NCI-H524 treated with DMSO at 0.1 percent for 48 hours (cell line): ENCODE measurements at regions not wholly inside any gene's neighbourhood (a gene's known extent, or its start where the extent isn't known, plus 50 kb on each side); places are given as distances from the start of the nearest gene placed in this dataset.
"Not testable (repeated sequence)": the region's sequence is repeated elsewhere in the genome, so short reads cannot be mapped to it uniquely, and the experiment has no call there.

Experiments used
- DNase-seq: peaks from one replicate; lab custom pipeline; 2025; lab: John Stamatoyannopoulos, UW

DNA sequence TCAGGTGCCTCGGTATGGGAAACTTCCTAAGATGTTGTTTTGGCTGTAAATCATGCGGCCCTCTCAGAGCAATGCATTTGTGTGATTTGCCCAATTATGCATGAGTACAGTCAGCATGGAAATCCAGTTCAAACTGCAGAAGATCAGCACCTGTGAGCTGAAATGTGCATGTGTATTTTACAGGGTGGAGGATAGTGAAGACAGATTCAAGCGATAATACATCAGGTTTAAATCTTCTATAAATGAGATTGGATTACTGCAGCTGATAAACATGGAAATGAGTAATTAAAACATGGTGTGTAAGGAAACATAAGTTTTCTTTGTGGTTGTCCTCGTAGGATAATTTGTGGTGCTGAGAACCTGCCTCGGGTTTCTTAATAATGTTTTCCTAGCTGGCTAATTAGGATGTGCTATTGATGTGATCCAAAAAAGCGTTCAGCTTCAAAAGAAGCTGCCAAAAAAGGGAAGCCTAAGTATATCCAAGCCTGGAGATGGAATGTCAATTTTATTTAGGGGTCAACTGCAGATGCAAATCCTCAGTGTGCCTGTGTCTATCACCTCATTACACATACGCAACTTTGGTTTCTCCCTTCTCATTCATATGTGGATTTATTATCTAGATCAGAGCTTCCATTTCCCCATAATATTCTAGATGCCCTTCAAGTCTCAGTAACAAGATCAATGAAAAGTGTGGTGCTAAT is 117.1 kb upstream of the CCDC28A start:
- DNase-seq = no peak

GRCh38 chr6:138657065-138657425 is 116.5 kb upstream of the CCDC28A start:
- no peak for DNase-seq

DNA sequence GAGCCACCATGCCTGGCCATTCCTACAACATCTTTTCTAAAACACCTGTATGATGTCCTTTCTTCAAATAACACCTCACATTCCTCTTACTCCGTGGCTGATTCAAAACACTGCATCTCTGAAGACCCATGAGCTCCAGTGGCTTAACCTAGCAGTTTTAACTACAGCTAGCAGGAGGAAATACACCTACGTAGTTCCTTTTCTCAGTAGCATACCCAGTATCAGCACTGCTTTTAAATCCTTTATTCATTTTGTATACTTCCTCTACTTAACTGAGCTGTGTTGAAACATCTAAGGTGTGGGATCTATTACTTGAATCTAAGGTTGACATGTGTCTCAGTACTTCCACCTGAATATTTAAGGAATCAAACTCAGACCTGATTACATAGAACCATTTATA is 113.6 kb upstream of the CCDC28A start:
- DNase-seq = no peak

- no peak for DNase-seq
These were observed 111.1 kb upstream of the CCDC28A start for GRCh38 chr6:138662471-138662870.

DNA sequence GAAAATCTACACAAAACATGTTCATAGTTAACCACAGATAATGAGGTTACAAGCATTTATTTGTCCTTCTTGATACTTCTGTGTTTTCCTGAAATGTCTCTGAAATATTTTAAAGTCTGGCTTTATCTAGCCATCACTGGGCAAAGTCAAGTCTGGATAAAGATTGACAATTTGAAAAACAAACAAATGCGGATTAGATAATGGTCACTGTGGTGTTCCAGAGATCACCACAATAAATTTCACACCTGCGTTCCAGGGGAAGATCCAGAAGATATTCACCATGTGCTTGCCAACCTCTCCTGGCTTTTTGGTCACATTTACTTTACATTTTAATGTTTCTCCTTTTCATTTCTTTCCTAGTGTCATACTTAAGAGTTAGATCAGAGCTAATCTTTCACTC is 109.7 kb upstream of the CCDC28A start:
- no peak for DNase-seq

DNA sequence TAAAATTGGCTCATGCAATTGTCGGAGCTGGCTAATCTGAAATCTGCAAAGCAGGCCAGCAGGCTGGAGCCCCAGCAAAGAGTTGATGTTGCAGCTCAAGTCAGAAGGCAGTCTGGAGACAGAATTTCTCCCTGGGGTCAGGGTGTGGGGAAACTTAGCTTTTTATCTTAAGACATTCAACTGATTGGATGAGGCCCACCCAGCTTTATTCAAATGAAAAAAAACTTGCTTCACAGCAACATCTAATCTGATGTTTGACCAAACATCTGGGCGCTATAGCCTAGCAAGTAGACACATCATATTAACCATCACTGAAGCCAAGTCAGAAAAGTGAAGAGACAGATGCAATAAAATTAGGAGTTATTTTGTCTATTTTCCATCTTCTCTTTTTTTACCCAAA is 108.8 kb upstream of the CCDC28A start:
- DNase-seq = no peak

- no peak for DNase-seq
These were observed 106.9 kb upstream of the CCDC28A start for GRCh38 chr6:138666636-138667035.

GRCh38 chr6:138667408-138667807 is 106.2 kb upstream of the CCDC28A start:
- no peak for DNase-seq

DNA sequence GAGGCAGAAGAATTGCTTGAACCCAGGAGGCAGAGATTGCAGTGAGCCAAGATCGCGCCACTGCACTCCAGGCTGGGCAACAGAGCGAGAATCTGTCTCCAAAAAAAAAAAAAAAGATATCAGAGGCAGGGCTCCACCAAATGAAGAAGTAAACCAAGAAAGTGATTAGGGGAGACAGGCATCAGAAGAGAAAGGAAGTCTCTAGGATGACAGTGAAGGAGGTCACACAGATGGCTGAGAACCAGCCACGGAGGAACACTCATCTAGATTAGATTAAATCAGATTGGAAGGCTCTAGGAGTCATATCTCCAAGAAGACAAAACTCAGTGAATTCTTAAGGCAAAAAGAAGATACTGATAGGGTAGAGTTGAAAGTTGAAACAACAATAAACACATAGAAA is 102.2 kb upstream of the CCDC28A start:
- DNase-seq = no peak

- no peak for DNase-seq
These were observed 100.1 kb upstream of the CCDC28A start for GRCh38 chr6:138673346-138674014.

DNA sequence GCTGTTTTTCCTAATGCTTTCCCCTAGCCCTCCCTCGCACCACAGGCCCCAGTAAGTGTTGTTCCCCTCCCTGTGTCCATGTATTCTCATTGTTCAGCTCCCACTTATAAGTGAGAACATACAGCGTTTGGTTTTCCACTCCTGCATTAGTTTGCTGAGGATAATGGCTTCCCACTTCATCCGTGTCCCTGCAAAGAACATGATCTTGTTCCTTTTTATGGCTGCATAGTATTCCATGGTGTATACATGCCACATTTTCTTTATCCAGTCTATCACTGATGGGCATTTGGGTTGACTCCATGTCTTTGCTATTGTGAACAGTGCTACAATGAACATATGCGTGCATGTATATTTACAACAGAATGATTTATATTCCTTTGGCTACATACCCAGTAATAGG is 99.1 kb upstream of the CCDC28A start:
- DNase-seq = not testable (repeated sequence)

DNA sequence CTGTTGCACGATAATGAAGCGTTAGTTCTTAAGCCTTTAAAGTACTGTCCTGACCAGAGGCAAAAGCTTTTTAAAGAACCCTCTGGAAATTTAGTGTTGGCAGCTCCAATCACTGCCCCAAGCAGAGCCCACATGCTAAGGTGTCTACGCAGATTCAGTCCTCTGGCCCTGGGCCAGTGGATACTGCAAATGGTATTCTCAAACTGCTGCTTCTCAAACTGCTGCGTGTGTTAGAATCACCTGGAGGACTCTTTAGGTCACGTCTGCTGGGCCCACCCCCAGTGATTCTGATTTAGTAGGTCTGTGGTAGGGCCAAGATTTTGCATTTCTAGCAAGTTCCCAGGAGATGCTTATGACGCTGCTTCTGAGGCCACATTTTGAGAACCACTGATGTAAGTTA is 96.0 kb upstream of the CCDC28A start:
- DNase-seq = no peak

DNA sequence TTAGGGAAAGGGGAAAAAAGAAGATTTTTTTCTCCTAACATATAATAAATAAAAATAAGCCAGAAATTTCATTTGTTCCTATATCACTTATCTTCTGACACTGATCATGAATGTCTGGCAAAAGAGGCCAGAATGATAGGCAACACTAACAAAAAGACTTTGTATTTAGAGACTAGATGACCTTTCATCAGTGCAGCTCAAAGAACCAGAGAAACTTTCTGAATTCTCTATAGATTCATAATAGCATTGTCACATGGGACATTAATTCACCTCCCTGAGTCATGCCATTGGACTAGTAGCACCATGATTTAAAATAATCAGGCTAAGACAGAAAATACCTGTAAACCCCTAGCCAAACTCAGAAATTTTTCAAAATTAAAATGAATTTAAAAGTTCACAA is 95.4 kb upstream of the CCDC28A start:
- no peak for DNase-seq

GRCh38 chr6:138680085-138680484 is 93.5 kb upstream of the CCDC28A start:
- no peak for DNase-seq

DNA sequence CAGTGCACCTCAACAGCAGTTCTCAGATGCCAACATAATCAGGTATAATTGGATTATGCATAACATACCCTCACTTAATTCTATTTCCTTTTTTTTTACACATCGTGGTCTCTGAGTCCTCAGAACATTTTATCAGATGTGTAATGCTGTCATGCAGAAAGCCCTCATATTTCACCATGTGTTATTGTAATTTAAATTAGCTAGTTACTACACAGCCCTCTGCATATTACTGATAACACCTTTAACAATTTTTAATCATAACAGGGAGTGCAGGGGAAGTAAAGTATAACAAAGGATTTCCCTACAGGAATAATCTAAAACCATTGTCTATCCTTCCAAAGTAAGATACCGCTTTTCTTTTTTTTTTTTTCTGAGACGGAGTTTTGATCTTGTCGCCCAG is 91.9 kb upstream of the CCDC28A start:
- DNase-seq = no peak

- peak; percentile 99 for DNase-seq
These were observed 90.7 kb upstream of the CCDC28A start for GRCh38 chr6:138682704-138683527.

DNA sequence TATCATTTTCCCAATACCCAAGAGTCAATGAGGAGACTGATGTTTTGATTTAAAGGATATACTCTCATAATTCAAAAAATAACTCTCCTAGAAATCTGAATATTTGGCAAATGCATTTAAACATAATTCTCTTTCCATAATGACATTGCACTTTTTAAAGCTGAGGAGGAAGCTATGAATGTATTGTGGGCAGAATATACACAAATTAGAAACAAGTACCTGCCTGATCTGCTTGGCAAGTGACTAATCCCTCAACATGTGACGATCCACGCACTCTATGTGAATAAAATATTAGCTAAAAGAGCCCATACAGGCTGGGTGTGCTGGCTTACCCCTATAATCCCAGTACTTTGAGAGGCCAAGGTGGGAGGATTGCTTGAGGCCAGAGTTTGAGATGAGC is 88.3 kb upstream of the CCDC28A start:
- DNase-seq = no peak

GRCh38 chr6:138685781-138686180 is 87.8 kb upstream of the CCDC28A start:
- DNase-seq = no peak

DNA sequence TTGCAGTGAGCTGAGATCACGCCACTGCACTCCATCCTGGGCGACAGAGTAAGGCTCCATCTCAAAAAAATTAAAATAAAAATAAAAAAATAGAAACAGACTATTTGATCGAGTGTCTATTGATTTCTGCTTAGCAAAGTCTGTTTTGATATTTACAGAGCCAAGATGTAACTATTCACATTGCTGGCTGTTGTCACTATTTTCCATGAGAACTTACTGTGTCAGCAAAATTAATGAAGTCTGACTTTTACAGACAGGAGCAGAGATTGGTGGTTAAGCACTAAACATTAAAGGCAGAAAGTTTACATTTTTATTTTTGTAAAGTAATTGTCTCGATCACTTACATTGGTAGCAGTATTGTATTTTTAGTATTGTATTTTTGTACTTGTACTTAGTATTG is 85.0 kb upstream of the CCDC28A start:
- no peak for DNase-seq

DNA sequence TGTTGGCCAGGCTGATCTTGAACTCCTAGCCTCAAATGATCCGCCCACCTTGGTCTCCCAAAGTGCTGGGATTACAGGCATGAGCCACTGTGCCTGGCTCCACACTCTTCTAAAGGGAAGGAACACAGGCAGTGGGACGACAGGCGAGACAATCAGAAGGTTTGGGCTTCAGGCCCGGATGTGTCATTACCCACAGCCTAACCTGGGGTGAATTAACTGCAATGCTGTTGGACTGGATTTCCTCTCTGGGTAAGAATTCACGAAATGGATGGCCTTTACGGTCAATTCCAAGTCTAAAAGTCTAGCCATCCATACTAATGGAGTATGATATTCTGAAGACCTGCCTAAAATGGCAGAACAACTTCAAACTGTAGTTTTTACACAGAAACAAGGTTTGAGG is 83.7 kb upstream of the CCDC28A start:
- DNase-seq = no peak

GRCh38 chr6:138690975-138691594 is 82.5 kb upstream of the CCDC28A start:
- DNase-seq = no peak

DNA sequence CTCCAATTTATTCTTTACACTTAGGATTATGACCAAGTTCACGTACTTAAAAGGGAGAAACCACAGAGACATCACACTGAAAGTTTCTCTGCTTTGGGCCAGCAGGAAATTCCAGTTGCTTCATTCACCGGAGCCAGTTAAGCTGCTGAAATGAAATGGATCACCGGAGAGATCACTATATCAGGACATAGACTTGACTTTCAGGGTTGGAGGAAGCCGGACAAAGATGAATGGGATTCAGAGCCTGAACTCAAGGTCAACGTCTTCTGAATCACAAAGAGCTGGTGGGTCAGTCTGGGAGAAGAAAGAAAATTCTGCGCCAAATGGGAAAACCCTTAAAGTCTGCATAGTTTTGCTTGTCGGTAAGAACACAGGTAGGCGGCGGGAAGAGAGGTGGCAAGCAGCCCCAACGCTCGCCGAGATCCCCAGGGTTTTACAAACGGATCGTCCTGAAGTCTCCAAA is 81.9 kb upstream of the CCDC28A start:
- DNase-seq = no peak
